GM21423 (cell line): ENCODE measurements at regions not wholly inside any gene's neighbourhood (a gene's known extent, or its start where the extent isn't known, plus 50 kb on each side); places are given as distances from the start of the nearest gene placed in this dataset.
A peak's percentile ranks its signal among the peaks of the same experiment; 100 is the strongest.

ENCODE experiments used
- ATAC-seq: cut with Tn5 transposase; IDR thresholded peaks from one replicate; pipeline ENCODE4 v1.9.1; 2021; ENCODE audit warnings: mild to moderate bottlenecking, moderate library complexity; ENCODE audit not compliant: unreplicated experiment

DNA sequence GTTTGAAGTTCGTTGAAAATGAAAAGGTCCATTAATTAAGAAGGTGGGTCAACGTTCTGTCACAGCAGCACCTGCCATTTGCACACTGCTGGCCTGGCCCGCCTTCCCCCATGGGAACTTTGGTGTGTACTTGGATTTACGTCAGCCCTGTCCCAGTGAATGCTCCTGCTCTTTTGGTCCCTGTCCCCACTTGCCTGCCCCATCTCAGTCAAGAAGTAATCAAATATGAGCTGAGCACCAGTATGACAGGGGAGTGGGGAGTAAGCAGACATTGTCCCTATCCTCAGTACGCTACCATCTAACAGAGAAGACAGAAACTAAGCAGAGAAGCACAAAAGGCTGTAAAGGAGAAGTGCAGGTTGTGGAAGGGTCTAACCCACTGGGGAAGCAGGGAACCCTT, 65.1 kb downstream of the SLC4A3 start:
- no peak for ATAC-seq

DNA sequence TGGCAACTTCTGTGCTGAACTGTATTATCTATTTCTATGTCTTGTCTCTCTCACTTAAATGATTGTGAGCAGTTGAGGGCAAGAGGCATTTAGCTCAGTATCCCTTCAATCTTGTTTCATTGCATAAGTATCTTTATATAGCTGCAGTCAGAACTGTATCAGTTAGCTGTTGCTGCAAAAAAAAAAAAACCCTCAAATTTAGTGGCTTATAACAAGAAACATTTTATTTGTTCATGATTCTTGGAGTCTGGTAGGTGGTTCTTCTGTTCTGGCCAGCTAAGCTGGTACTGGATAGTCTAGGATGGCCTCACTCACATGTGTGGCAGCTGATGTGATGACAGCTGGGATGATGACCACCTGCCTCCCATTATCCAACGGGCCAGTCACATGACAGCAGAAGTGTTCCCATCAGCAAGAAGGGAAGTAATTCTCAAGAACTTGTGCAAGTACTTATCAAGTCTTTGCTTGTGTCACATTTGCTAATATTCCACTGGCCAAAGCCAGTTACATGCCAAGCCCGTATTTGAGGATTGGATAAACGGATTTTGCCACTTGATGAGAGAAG, 67.8 kb downstream of the SLC4A3 start:
- ATAC-seq: no peak

- ATAC-seq: no peak
Observed at GRCh38 chr2:219697811-219698747, 70.6 kb downstream of the SLC4A3 start.

DNA sequence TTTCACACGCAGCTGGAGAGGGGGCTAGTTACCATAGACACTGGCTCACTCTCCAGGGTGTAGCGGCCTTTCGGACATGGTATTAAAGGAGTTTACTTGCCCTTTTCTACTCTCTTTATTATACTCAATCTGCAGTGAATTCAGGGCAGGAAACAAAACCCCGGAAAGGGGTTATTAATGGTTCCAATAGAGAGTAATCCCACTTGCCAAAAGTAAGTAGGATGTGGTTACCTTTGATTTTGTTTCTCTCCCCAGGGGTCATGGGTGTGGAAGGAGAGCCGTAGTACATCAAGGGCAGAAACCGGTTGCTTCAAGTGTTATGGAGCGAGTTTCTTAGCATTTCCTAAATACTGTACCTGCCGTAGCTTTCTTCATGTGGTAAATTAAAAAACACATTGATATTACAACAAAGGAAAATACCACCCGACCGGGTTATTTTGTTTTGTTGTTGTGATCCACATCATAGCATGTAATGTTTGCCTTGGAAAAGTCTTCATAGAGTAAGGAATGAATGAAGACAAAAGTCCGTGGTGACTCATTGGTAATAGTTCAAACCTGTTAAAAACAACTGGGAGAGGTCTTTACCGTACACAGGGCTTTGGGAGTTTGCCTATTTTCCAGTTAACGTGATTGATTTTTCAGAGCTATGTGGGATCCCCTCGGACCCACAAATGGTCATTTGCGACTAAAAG, 71.5 kb downstream of the SLC4A3 start:
- no peak for ATAC-seq

DNA sequence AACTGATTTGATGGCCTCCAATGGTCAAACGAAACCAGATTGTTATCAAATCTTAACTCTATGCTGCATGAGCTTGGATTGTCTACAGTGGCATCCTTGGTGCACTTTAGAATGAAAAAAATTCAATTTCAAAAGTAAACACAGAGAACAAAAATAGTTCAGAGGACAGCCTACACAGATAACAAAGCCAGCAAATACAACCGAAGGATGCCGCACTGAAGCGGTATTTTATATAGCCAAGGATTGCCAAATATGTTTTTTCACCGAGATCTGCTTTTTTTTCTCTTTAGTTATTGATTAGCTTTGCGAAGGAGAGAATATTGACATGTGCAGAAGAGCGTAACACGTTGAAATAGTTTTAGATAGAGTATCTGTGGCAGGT, 72.0 kb downstream of the SLC4A3 start:
- ATAC-seq: no peak

DNA sequence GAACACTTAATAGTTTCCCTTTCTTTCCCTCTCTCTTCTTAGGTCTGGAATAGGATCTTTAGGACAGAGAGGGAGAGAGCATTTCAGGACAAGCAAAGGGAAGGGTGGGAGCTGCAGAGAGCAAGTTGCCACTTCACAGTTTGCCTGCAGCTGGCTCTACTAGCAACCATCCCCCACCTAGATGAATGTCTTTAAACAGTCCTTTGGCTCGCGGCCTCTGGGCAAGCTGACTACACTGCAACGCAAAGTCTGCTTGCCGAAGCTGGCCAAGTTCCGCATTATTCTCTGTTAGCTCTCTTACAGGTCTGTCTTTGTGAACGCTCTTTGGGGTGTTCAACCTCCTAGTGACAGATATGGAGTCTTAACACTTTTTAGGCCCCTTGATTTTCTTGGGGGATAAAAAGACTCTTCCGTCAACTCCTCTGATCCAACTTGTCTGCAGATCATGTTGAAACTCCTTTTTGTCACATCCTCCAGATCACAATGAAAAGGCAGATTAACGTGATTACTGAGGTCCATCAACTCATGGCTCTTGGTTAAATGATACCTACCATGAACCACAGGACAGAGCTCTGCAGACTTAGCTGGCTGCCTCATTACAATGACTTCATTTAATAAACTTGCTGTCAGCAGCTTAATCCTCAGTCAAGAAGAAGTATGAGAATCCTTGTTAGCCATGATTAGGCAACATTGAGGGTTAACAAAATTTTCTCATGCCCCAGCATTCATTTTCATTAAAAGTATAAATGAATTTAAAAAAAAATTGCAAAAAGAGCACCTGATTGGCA, 74.6 kb downstream of the SLC4A3 start:
- no peak for ATAC-seq

DNA sequence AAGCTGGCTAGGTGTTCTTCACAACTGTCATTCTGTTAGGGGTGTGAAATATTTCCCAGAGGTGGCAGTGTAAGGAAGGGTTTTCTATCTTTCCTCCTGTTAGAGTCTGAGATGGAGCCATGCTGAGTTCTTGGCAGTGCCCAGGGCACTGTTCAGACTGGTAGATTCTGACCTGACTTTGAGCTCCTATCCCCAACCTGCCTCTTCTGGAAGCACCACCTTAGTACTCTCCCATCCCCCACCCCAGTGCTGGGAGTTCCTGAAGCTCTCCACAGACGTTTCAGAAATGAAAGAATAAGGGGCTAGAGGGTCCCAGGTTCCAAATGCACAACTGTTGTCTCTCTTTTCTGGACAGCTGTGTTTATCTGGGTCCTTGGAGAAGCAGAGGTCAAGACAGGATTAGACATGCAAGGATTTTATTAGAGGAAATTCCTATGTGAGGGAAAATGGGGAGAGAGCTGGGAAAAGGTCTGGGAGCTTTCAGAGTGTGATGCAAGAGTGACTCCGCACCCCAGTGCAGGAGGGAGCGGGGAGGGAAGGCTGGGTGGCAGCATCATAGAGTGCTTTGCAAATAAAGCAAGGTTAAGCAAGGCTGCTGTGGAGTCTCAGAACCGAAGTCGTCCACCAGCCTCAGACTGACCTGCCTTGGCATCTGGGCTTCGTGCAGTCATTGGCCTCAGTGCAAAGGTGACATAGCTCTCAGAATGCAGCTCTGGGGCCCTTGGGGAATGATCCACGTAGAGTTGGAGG, 75.5 kb downstream of the SLC4A3 start:
- no peak for ATAC-seq

GRCh38 chr2:219704878-219705277, 77.4 kb downstream of the SLC4A3 start:
- no peak for ATAC-seq

DNA sequence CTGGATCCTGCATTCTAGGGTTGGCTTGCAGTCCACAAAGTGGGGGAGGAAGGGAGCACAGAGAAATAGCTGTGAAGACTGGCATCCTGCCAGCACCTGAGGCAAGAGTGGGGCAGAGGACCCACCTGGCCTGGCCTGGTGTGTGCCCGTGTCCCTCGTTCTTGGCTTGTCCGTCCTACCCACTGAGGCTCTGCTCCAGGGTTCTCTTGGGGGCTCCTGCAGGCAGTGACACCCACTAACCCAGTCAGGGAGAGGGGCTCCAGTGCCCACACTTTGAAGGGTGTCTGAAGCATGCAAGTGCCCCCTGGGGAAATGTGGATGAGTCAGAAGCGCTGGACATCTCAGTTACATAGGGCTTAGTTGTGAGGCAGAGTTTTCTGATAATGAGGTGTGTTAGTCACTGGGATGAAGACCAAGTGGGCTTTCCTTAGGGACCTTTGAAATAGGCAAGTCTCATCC, 79.4 kb downstream of the SLC4A3 start:
- no peak for ATAC-seq

DNA sequence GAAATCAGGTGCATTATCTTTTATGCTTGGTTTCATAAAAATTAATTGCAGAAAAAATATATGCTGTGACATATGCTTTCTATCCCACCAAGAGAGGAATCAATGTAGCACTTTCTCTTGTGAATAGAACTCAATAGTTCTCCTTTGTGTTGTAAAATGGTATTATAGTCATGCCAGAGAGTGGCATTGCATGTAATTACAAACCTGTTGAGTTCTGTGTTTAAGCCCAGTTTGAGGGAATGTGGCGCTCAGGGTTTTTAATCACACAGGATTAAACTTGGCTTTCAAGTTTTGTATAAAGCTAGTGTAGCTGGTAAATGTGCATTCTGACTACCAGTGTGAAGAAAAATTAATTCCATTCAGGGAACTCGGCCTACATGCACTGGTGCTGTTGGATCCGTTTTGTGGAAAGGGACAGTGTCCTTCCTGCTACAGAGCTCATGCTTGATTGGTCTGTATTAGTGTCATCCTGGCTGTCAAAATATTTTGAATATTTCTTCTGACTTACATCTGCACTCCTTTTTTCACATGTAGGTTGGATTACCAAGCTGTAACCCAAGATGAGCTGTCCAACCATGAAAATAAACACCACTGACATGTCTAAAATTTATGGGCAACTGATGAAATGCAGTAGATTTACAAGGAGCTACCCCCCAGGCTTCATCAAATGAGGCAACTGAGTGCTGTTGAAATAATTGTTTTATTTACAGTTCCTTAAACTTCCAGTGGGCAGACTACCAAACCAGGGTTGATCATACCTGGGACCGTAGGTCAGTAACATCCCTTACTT, 80.3 kb downstream of the SLC4A3 start:
- no peak for ATAC-seq

GRCh38 chr2:219709331-219709761, 81.9 kb downstream of the SLC4A3 start:
- no peak for ATAC-seq

DNA sequence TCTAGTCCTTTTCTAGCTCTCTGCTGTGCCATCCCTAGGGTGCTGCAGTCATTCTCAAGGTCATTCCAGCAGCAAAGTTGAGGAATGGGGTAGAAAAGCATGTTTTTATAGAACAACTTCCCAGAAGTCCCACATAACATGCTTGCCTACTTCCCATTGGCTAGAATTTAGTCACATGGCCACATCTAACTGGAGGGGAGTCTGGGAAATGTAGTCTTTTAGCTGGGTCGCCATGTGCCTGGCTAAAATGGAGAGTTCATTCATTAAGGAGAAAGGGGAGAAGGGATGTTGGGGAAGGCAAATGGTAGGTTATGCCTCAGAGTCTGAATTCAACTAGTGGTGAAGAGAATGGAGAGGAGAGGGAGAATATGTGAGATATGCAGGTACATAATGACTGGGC, 85.7 kb downstream of the SLC4A3 start:
- ATAC-seq: peak; percentile 58

- no peak for ATAC-seq
Observed at GRCh38 chr2:219714681-219715400, 87.4 kb downstream of the SLC4A3 start.

GRCh38 chr2:219718066-219718465, 90.6 kb downstream of the SLC4A3 start:
- ATAC-seq: no peak

DNA sequence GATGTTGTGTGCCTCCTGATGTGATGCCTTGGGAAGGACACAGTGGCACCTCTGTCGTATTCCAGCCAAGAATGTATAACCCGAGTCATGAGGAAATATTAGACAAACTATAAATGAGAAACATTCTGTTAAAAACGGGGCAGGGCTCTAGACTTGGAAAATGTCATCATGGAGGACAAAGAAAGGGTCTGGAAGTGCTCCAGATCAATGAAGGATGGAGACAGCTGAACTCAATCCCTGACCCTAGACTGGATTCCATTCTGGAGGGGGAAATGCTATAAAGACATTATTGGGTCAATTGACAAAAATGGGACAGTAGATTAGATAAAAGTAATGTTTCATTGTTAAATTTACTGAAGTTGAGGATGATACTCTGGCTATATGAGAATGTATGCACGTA, 92.1 kb downstream of the SLC4A3 start:
- no peak for ATAC-seq

- ATAC-seq: no peak
Observed at GRCh38 chr2:219720956-219721355, 93.5 kb downstream of the SLC4A3 start.

DNA sequence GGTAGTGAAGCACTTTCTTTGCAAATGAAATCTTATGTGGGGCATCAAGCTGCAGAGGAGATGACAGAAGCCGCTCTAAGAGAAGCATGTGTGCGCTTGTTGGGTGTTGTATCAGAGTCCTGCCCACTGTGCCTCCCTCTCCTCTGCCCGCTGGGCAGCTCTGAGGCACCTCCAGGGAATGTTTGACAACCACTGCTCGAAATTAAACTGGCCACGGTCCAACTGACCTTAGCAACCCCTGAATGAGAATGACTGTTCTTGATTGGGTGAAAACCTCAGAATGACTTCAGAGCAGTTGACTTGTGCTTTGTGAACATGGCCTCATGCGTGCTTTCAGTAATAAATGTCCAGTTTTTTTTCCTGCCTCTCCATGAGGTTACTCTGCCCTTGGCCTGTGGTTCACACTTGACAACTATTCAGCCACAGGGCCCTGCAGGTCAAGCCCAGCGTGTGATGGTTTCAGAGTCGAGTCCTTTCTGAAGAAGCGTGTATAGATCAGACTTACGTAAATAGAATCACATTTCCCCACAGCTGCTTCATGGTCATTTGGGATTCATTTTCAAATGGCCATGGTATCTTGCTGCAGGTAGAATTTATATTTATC, 94.9 kb downstream of the SLC4A3 start:
- ATAC-seq: no peak

- no peak for ATAC-seq
Observed at GRCh38 chr2:219723311-219723710, 95.9 kb downstream of the SLC4A3 start.
